Neuronal stem cell (in vitro differentiated cells): ENCODE measurements at regions not wholly inside any gene's neighbourhood (a gene's known extent, or its start where the extent isn't known, plus 50 kb on each side); places are given as distances from the start of the nearest gene placed in this dataset.

Experiments
- DNase-seq: peaks from one replicate; pipeline ENCODE4 v3.0.0-alpha.2; 2013; ENCODE audit warnings: low spot score
- H2AFZ ChIP-seq: one replicate; pipeline ENCODE4 v1.6.1; 2013; ENCODE audit warnings: mild to moderate bottlenecking, low read length, inconsistent platforms
- H2AK5ac ChIP-seq: 2 replicates; pipeline ENCODE4 v1.6.1; 2013; ENCODE audit warnings: low read depth, mild to moderate bottlenecking, inconsistent platforms, low read length, moderate library complexity, mixed read lengths
- H2BK120ac ChIP-seq: 2 replicates; pipeline ENCODE4 v1.6.1; 2013; ENCODE audit warnings: low read depth, mild to moderate bottlenecking, inconsistent platforms, low read length, moderate library complexity, mixed read lengths
- H2BK12ac ChIP-seq: one replicate; pipeline ENCODE4 v1.6.1; 2013; ENCODE audit warnings: low read length, inconsistent platforms
- H2BK15ac ChIP-seq: 2 replicates; pipeline ENCODE4 v1.6.1; 2013; ENCODE audit warnings: mild to moderate bottlenecking, low read length, inconsistent platforms, mixed read lengths
- H2BK5ac ChIP-seq: one replicate; pipeline ENCODE4 v1.6.1; 2013; ENCODE audit warnings: inconsistent platforms, mild to moderate bottlenecking, low read length, moderate library complexity
- H3K14ac ChIP-seq: one replicate; pipeline ENCODE4 v1.6.1; 2013; ENCODE audit warnings: low read length, inconsistent platforms
- H3K18ac ChIP-seq: 2 replicates; pipeline ENCODE4 v1.6.1; 2013; ENCODE audit warnings: low read length, inconsistent platforms
- H3K23ac ChIP-seq: 2 replicates; pipeline ENCODE4 v1.6.1; 2013; ENCODE audit warnings: low read depth, mild to moderate bottlenecking, mixed read lengths, low read length, inconsistent platforms; ENCODE audit not compliant: poor library complexity
- H3K27ac ChIP-seq: replicated peaks from 3 replicates; pipeline ENCODE4 v1.5.1; 2013; ENCODE audit warnings: low read length, inconsistent platforms
- H3K27me3 ChIP-seq, 3 experiments: 2 replicates each; pipeline ENCODE4 v1.6.1; 2013; ENCODE audit warnings: low read length in 3 of 3, mild to moderate bottlenecking in 2 of 3, inconsistent platforms in 1 of 3, low read depth in 1 of 3, mixed read lengths in 1 of 3, moderate library complexity in 1 of 3; ENCODE audit not compliant: control insufficient read depth in 3 of 3, insufficient read depth in 3 of 3
- H3K36me3 ChIP-seq, 2 donors: replicated peaks in 1 of 2; 2 replicates each; pipeline ENCODE4 v1.6.1; 2013; ENCODE audit warnings: low read length in 2 of 2; ENCODE audit not compliant: control insufficient read depth in 2 of 2, insufficient read depth in 2 of 2
- H3K4ac ChIP-seq: 2 replicates; pipeline ENCODE4 v1.6.1; 2013; ENCODE audit warnings: inconsistent platforms, mild to moderate bottlenecking, low read length, moderate library complexity
- H3K4me1 ChIP-seq, 2 donors: 1 replicate in 1 of 2; 2 replicates in 1 of 2; pipeline ENCODE4 v1.6.1; 2013; ENCODE audit warnings: low read length in 2 of 2, low read depth in 1 of 2; ENCODE audit not compliant: control insufficient read depth in 2 of 2, insufficient read depth in 1 of 2
- H3K4me2 ChIP-seq: one replicate; pipeline ENCODE4 v1.6.1; 2013; ENCODE audit warnings: mild to moderate bottlenecking, low read length, inconsistent platforms; ENCODE audit not compliant: insufficient read depth, poor library complexity, severe bottlenecking
- H3K4me3 ChIP-seq, 2 donors: 2 replicates each; pipeline ENCODE4 v1.5.1; 2013; ENCODE audit warnings: low read length in 2 of 2, mild to moderate bottlenecking in 2 of 2, inconsistent platforms in 1 of 2, moderate library complexity in 1 of 2
- H3K79me1 ChIP-seq: one replicate; pipeline ENCODE4 v1.6.1; 2013; ENCODE audit warnings: low read depth, mild to moderate bottlenecking, inconsistent platforms, low read length, moderate library complexity
- H3K9ac ChIP-seq: one replicate; pipeline ENCODE4 v1.6.1; 2013; ENCODE audit warnings: mild to moderate bottlenecking, low read depth, low read length, inconsistent platforms; ENCODE audit not compliant: poor library complexity
- H3K9me3 ChIP-seq, 2 donors: replicated peaks in 1 of 2; 2 replicates each; pipeline versions ENCODE3 to v1.6.1; 2013; ENCODE audit warnings: low read length in 2 of 2, mild to moderate bottlenecking in 2 of 2, inconsistent platforms in 1 of 2, low read depth in 1 of 2, mixed read lengths in 1 of 2, moderate library complexity in 1 of 2; ENCODE audit not compliant: control insufficient read depth in 2 of 2, insufficient read depth in 1 of 2
- H4K8ac ChIP-seq: one replicate; pipeline ENCODE4 v1.6.1; 2013; ENCODE audit warnings: low read depth, mild to moderate bottlenecking, inconsistent platforms, low read length, moderate library complexity
- H4K91ac ChIP-seq: one replicate; pipeline ENCODE4 v1.6.1; 2013; ENCODE audit warnings: low read length, low read depth, mild to moderate bottlenecking, inconsistent platforms; ENCODE audit not compliant: poor library complexity
- WGBS, 2 donors: extraction: QIAGEN DNeasy Blood & Tissue Kit; methylation state at CpG; one replicate each; pipeline ENCODE4 v1.1.7; 2013; ENCODE audit warnings: missing lambda C conversion rate in 2 of 2, mixed read lengths in 1 of 2; ENCODE audit not compliant: insufficient read length in 2 of 2, insufficient replicate concordance in 1 of 2; ENCODE audit errors: extremely low coverage in 2 of 2; 5-methylcytosine and 5-hydroxymethylcytosine counted together

DNA sequence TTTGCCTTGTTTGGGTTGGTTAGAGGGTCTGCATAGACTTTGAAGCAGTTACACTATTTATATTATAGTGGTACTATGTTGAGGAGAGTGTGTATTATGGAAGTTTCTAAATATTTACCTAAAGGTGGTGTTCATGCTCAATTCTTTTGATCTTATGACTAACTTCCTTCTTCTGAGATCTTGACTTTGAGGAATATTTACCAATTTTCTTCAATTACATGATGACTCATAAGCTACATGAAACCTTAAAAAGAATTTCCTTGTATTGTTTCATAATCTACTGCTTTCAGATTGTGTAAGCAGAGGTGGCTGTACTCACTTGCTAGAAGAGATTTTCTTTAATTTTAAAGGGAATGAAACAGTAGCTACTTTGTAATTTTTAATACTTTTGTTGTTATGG, 276.1 kb downstream of the TAF11L14 start:
- Histone ChIP-seq H3K79me1 (no peaks in the 10 kb centered on the region), H3K9ac (no peak overlapping the region), H3K18ac (no peak overlapping the region)

DNA sequence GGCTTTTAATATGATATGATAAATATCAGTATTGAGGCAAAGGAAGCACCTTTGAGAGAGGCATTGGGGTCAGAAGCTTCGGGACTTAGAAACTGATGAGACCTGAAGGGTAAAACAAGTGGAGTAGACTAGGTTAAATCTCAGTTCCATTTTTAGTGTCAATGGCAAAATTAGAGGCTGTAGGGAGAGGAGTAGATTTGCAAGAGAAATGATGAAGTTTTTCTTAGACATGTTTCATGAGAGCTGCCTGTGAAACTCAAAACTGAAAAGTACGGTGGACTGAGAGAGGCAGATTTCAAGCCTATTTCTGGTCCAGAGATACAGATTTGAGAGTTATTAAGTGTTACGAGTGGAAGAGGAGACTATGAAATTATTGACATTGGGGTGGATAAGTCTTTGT, 278.5 kb downstream of the TAF11L14 start:
- no peak overlapping the region for H2AK5ac ChIP-seq

More for the DNA sequence above, 276.1 kb downstream of the TAF11L14 start:
- no peak overlapping the region for H3K23ac ChIP-seq
- no peak overlapping the region for H3K27ac ChIP-seq
- no peak overlapping the region for H2AK5ac ChIP-seq
- H3K4me3 ChIP-seq, result no peak overlapping the region
- H2BK12ac ChIP-seq, result no peak overlapping the region
- H3K4ac ChIP-seq, result no peak overlapping the region
- no peak overlapping the region for H4K91ac ChIP-seq
- H2BK15ac ChIP-seq, result no peak overlapping the region
- H3K4me2 ChIP-seq, result no peak overlapping the region
- no peaks in the 10 kb centered on the region for H3K4me1 ChIP-seq
- no peaks in the 10 kb centered on the region for H3K27me3 ChIP-seq
- H2BK5ac ChIP-seq, result no peak overlapping the region
- no peak overlapping the region for H4K8ac ChIP-seq
- DNase-seq, result no peak
- H3K14ac ChIP-seq, result no peak overlapping the region
- H2AFZ ChIP-seq, result no peak overlapping the region
- H2BK120ac ChIP-seq, result no peak overlapping the region
- no peaks in the 10 kb centered on the region for H3K36me3 ChIP-seq
- no peaks in the 10 kb centered on the region for H3K9me3 ChIP-seq

DNA sequence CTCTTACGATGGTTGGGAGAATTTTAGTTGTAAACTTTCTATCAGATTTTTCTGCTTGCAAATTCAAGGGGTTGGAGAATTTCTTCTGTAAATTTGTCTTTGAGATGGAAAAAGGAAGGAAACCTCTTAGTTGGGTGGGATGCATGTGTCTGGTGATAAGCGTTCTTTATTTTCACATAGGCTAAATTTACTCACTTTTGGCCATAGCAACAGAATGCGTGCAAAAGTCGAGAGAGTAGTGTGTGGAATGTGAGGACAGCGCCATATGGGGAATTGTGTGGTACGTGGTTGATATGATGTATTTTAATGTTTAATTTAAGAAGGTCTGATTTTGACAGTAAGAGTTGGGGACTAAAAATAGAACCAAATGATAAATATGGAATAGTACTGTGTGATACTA, 282.2 kb downstream of the TAF11L14 start:
- Histone ChIP-seq H2AK5ac (no peak overlapping the region), H3K36me3 (no peaks in the 10 kb centered on the region), H2BK12ac (no peak overlapping the region), H3K9ac (no peak overlapping the region), H3K27ac (no peak overlapping the region), H3K4ac (no peak overlapping the region), H3K27me3 (no peaks in the 10 kb centered on the region), H2BK15ac (no peak overlapping the region), H2AFZ (no peak overlapping the region), H3K4me3 (no peak overlapping the region), H4K8ac (no peak overlapping the region), H3K9me3 (peaks cover 1 to 4% of the 10 kb centered on the region in 2 donors), H4K91ac (no peak overlapping the region), H3K23ac (no peak overlapping the region), H3K4me1 (peaks cover 2 to 3% of the 10 kb centered on the region in 2 donors), H3K79me1 (no peaks in the 10 kb centered on the region), H2BK120ac (no peak overlapping the region), H3K4me2 (no peak overlapping the region), H2BK5ac (no peak overlapping the region), H3K14ac (no peak overlapping the region), H3K18ac (no peak overlapping the region)
- WGBS, 2 donors, result 100% methylated on average over 2 of the region's 6 CpGs; no CpG with 5 or more reads in 1 of the 2 donors
- no peak for DNase-seq

More for the DNA sequence above, 278.5 kb downstream of the TAF11L14 start:
- H3K9ac ChIP-seq, result no peak overlapping the region
- no peak overlapping the region for H3K4me3 ChIP-seq
- H2BK5ac ChIP-seq, result no peak overlapping the region
- H4K91ac ChIP-seq, result no peak overlapping the region
- peak overlapping the region; percentile 1 for H2AFZ ChIP-seq
- no peak overlapping the region for H3K4me2 ChIP-seq
- H3K23ac ChIP-seq, result no peak overlapping the region
- H3K9me3 ChIP-seq, result peaks cover 0 to 1% of the 10 kb centered on the region in 2 donors
- no peaks in the 10 kb centered on the region for H3K4me1 ChIP-seq
- H3K27me3 ChIP-seq, result no peaks in the 10 kb centered on the region
- no peak overlapping the region for H2BK120ac ChIP-seq
- no peaks in the 10 kb centered on the region for H3K79me1 ChIP-seq
- no peak for DNase-seq
- no peak overlapping the region for H2BK15ac ChIP-seq
- H3K4ac ChIP-seq, result no peak overlapping the region
- no CpG with 5 or more reads among the region's 3 CpGs for WGBS, 2 donors
- H3K27ac ChIP-seq, result no peak overlapping the region
- H4K8ac ChIP-seq, result no peak overlapping the region
- H2BK12ac ChIP-seq, result no peak overlapping the region
- no peaks in the 10 kb centered on the region for H3K36me3 ChIP-seq
- H3K14ac ChIP-seq, result no peak overlapping the region
- H3K18ac ChIP-seq, result no peak overlapping the region

DNA sequence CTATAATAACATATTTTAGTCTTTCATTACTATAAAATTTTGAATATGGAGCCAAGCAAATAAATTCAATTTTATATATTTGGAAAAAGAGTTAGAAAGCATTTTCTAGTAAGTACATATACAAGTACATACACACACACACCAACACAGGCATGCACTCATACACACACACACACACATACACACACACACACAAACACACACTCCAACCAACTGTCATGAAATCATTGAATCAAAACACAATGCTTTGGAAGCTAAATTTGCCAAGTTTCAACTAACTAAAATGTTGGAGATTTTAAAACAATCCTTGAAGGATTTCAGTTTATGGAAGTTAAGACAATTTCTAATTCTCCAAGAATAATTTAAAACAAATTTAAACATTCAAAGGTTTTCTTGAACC, 283.2 kb downstream of the TAF11L14 start:
- H4K91ac ChIP-seq, result no peak overlapping the region
- no peaks in the 10 kb centered on the region for H3K27me3 ChIP-seq
- no peak overlapping the region for H2BK12ac ChIP-seq
- H3K23ac ChIP-seq, result no peak overlapping the region
- H3K9ac ChIP-seq, result no peak overlapping the region
- H3K18ac ChIP-seq, result no peak overlapping the region
- no peaks in the 10 kb centered on the region for H3K36me3 ChIP-seq
- no peak overlapping the region for H2AK5ac ChIP-seq
- H2BK5ac ChIP-seq, result no peak overlapping the region
- no peak overlapping the region for H3K14ac ChIP-seq
- no peak overlapping the region for H4K8ac ChIP-seq
- H3K27ac ChIP-seq, result no peak overlapping the region
- H3K4me3 ChIP-seq, result no peak overlapping the region
- no peak overlapping the region for H3K4me2 ChIP-seq
- H3K79me1 ChIP-seq, result no peaks in the 10 kb centered on the region
- no peak for DNase-seq
- H3K4me1 ChIP-seq, result peaks cover 2 to 3% of the 10 kb centered on the region in 2 donors
- H2BK15ac ChIP-seq, result no peak overlapping the region
- peaks cover 1 to 4% of the 10 kb centered on the region in 2 donors for H3K9me3 ChIP-seq
- no peak overlapping the region for H3K4ac ChIP-seq
- H2BK120ac ChIP-seq, result no peak overlapping the region
- H2AFZ ChIP-seq, result no peak overlapping the region
